ENCODE measurements at regions not wholly inside any gene's neighbourhood (a gene's known extent, or its start where the extent isn't known, plus 50 kb on each side); places are given as distances from the start of the nearest gene placed in this dataset.
"Not testable (repeated sequence)": the region's sequence is repeated elsewhere in the genome, so short reads cannot be mapped to it uniquely, and the experiment has no call there.

DNA sequence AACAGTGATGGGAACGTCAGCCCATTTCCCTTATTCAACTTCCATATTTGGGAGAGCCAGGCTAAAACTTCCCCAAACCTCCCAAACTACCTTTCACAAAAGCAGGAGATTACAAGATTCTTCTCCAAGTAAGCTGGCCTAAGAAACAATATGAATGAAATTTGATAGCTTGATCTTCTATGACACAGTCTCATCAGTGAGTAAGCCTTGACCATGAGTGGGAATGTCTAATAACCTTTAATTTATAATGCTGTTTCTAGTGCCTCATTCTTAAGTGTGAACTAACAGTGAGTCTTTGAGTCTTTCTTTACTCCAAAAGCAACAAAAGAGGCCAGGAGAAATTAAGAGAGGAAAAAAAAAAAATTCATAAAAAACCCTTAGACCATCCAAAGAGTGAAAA is 1379.9 kb downstream of the EFNA5 start:
- no peak overlapping the region for H3K4me3 ChIP-seq (ENCODE audit: low read depth, low read length)

DNA sequence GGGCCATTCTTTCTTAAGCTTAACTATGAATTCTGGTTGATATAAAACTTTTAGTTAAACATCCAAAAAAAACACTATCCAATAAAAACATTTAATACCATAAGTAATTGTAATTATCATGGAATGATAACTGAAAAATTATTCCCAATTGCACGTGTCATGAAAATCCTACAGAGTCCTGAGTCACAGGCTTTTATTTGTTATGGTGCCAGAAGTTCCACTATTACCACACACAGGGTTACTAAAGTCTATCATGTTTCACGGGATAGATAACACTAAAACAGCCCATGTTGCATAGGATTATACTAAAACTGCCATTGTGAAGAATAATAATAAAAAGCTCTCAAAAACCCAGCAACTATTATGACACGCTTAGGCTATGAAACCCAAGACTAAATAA is 1381.8 kb downstream of the EFNA5 start:
- no peak overlapping the region for H3K4me3 ChIP-seq (ENCODE audit: low read depth, low read length)

GRCh38 chr5:106277540-106278096 is 1393.1 kb downstream of the EFNA5 start:
- no peak overlapping the region for H3K4me3 ChIP-seq (ENCODE audit: low read depth, low read length)

GRCh38 chr5:106269252-106269843 is 1401.4 kb downstream of the EFNA5 start:
- H3K4me3 ChIP-seq (ENCODE audit: low read depth, low read length), result no peak overlapping the region

DNA sequence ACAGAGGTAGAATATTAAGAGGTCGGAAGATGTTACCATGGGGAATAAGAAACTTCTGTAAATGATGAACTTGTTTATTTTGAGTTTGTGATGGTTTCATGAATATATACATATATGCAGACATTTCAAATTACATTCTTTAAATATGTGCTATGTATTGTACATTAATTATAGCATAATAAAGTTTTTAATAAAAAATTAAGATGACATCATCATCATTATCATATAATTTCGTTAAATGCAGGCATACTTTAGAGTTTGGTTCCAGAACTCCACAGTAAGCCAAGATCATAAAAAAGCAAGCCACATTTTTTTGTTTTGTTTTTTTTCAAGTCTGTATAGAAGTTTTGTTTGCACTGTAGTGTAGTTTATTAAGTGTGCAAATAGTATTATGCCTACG is 1403.5 kb downstream of the EFNA5 start:
- H3K4me3 ChIP-seq (ENCODE audit: low read depth, low read length), result no peak overlapping the region

- no peak overlapping the region for H3K4me3 ChIP-seq (ENCODE audit: low read depth, low read length)
Observed at GRCh38 chr5:106262395-106262794, 1408.3 kb downstream of the EFNA5 start.

DNA sequence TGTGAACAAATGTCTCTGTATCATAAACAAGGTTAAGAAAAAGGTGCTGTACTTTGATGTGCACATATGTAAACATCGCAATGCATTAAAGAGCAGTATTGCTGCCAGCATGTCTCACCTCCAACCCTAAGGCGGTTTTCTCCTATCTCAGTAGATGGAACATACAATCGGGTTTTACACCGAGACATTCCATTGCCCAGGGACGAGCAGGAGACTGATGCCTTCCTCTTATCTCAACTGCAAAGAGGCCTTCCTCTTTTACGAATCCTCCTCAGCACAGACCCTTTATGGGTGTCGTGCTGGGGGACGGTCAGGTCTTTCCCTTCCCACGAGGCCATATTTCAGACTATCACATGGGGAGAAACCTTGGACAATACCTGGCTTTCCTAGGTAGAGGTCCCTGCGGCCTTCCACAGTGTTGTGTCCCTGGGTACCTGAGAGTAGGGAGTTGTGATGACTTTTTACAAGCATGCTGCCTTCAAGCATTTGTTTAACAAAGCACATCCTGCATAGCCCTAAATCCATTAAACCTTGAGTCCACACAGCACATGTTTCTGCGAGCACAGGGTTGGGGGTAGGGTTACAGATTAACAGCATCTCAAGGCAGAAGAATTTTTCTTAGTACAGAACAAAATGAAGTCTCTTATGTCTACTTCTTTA is 1411.2 kb downstream of the EFNA5 start:
- H3K4me3 ChIP-seq (ENCODE audit: low read depth, low read length), result not testable (repeated sequence)

- no peak overlapping the region for H3K4me3 ChIP-seq (ENCODE audit: low read depth, low read length)
Observed at GRCh38 chr5:106258591-106259125, 1412.1 kb downstream of the EFNA5 start.

DNA sequence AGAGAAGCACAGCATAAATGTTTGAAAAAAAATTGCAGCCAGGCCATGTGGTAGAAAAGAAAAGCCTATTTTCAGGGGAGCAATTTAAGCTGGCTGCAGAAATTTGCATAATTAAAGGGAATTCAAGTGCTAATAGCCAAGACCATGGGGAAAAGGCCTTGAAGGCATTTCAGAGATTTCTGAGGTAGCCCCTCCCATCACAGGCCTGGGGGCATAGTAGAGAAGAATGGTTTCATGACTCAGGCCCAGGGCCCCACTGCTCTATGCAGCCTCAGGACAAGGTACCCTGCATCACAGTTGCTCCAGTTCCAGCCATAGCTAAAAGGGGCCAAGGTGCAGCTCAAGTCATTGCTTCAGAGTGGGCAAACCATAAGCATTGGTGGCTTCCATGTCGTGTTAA is 1416.0 kb downstream of the EFNA5 start:
- H3K4me3 ChIP-seq (ENCODE audit: low read depth, low read length), result no peak overlapping the region

- H3K4me3 ChIP-seq (ENCODE audit: low read depth, low read length), result not testable (repeated sequence)
Observed at GRCh38 chr5:106246044-106246745, 1424.5 kb downstream of the EFNA5 start.

DNA sequence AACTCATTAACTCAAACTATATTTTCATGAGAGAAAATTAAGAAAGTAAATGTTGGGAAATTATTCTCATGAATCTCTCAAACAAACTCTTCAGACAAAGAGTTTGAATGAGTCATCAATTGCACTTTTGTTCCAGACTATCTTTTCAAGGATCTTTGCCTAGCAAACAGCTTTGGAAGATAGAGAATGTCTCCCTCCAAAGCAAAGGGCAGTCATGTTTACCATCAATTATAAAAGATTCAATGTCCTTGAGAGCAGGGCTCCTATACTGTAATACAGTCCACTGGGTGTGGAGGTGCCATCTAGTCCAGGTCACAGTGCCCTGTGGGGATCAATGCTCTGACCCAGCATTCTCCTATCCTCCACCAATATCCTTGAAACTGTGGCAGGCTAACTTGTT is 1429.3 kb downstream of the EFNA5 start:
- no peak overlapping the region for H3K4me3 ChIP-seq (ENCODE audit: low read depth, low read length)

- no peak overlapping the region for H3K4me3 ChIP-seq (ENCODE audit: low read depth, low read length)
Observed at GRCh38 chr5:106205916-106206571, 1464.7 kb downstream of the EFNA5 start.

DNA sequence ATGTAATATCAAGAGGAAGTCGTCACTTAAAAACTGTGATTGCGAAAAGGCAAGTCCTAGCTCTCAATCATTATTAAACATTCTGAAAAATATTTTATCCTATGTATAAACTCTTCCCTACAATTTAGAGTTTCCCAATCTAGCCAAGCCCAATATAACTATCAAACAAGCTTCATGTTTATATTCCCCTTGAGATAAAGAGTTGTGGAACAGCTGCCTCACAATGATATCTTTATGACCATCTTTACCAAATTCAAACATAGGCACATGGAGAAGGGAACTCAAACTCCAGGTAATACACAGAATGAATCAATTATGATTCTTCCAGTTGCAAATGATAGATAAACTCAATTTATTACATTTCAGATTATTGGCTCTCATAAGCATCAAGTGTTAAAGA is 1468.7 kb downstream of the EFNA5 start:
- H3K4me3 ChIP-seq (ENCODE audit: low read depth, low read length), result no peak overlapping the region

GRCh38 chr5:106200971-106201370 is 1469.8 kb downstream of the EFNA5 start:
- H3K4me3 ChIP-seq (ENCODE audit: low read depth, low read length), result no peak overlapping the region

GRCh38 chr5:106195679-106196474 is 1474.9 kb downstream of the EFNA5 start:
- H3K4me3 ChIP-seq (ENCODE audit: low read depth, low read length), result no peak overlapping the region

DNA sequence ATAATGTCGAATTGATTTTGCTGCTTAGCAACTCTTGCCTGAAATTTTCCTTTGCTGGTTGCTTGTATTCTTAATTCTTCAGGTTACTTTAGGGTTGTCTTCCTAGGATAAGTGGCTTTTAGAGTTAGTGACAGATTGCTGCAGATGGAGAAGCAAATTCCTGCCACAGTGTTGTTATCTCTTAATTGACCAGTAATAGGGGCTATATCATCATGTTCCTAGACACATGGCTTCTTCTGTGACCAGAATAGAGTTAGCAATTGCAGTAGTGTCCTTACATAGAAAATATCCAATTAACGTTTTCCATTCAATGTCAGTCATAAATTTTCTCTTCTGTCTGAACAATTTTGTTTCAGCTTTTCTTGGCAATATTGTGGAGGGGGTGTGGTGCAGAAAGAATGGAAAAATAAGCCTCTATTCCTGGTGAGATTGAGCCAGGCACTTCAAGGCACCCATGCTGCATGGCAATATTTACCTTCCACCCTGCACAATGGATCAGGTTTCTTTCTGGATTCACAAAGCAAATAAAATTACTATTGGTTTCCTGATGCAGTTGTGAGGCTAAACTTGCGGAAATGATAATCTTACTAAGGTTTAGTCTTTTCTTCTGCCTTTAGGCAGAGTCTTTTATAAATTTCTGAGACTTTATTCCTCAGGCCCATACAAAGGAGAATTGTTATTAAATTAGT is 1481.5 kb downstream of the EFNA5 start:
- H3K4me3 ChIP-seq (ENCODE audit: low read depth, low read length), result no peak overlapping the region

- H3K4me3 ChIP-seq (ENCODE audit: low read depth, low read length), result no peak overlapping the region
Observed at GRCh38 chr5:106185661-106186081, 1485.1 kb downstream of the EFNA5 start.

GRCh38 chr5:106174903-106175302 is 1495.8 kb downstream of the EFNA5 start:
- H3K4me3 ChIP-seq (ENCODE audit: low read depth, low read length), result no peak overlapping the region

DNA sequence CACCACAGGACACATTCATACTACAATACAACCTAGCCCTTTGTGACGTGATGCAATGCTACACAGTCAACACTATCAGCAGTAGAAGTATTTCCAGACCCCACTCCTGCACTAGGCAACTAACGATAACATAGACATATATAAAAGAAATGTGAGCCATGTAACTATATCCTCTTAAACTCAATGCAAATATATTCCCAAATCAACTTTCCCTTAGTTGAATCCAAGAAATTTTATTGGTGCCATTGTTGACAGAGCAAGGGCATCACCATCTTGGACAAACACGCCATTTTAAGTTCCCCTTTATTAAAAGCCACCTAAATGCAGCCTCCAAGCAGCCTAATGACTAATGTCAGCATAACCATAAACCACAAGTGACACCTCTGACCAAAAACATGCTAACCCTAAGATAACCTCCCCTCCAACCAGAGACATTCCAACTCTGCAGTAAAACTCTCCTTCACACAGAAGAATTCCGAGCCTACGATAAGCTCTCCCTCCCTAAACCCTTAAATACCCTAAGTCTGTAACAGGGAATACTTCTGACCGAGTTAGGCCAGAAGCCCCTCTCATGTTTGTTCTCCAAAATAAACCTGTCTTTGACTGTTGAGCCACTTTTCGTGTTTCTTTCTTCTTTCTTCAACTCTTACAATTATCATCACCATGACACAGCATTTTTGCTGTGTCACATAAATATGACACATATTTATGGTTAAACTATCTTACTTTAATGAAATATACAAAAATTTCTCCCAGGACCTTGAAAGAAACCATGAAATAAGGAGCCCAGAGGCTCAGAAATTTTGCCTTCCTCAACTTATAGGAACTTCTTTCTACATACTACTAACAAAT is 1497.8 kb downstream of the EFNA5 start:
- H3K4me3 ChIP-seq (ENCODE audit: low read depth, low read length), result no peak overlapping the region
